T47D (cell line): ENCODE measurements at regions not wholly inside any gene's neighbourhood (a gene's known extent, or its start where the extent isn't known, plus 50 kb on each side); places are given as distances from the start of the nearest gene placed in this dataset.
A peak's percentile ranks its signal among the peaks of the same experiment; 100 is the strongest.

ENCODE experiments used
- DNase-seq, 2 experiments: peaks; one replicate each; pipeline versions ENCODE4 v3.0.0 to v3.0.0-alpha.2; 2011 to 2012; ENCODE audit warnings: low read depth in 1 of 2, low spot score in 1 of 2
- JUND ChIP-seq: IDR thresholded peaks from 2 replicates; pipeline ENCODE4 v1.6.1; 2012; ENCODE audit warnings: low read depth
- in situ Hi-C: cut with HindIII; loops from 2 replicates; pipeline ENCODE4 v1.10.0; 2016; ENCODE audit warnings: low sequenced_read_pairs, low pct_unique_long_range_greater_than_20kb

DNA sequence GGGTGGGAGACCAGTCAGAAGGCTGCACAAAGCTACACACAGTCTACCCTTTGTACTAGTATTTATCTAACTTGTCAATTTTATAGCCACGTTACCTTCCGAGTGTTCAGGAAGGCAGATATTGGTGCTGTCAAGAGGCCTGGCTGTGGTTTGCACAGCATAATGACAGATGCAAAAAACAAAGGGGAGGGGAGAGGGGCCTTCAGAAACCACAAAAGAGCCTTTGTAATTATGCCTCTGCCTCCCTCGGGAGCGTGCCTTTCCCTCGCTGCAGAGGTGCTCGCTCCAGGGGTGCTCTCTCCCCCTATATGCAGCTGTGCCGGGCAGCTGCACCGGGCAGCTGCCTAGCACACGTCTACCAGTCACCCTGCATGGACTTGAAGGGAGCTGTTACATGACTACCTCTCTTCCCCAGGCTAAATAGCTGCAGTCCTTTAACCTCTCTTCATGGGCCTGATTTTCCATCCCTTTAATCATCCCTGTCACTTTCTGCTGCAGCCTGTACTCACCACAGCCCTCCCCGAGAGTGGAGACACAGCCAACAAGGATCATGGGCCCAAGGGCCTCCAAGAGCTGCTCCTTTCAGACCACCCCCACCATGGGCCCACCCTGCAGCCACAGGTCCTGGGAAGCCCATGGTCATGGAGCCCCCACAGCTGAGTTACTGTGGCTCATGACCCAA is 168.4 kb upstream of the PKDCC start:
- in situ Hi-C loops: no loop called here
- no peak for TF ChIP-seq JUND
- no peak for DNase-seq

DNA sequence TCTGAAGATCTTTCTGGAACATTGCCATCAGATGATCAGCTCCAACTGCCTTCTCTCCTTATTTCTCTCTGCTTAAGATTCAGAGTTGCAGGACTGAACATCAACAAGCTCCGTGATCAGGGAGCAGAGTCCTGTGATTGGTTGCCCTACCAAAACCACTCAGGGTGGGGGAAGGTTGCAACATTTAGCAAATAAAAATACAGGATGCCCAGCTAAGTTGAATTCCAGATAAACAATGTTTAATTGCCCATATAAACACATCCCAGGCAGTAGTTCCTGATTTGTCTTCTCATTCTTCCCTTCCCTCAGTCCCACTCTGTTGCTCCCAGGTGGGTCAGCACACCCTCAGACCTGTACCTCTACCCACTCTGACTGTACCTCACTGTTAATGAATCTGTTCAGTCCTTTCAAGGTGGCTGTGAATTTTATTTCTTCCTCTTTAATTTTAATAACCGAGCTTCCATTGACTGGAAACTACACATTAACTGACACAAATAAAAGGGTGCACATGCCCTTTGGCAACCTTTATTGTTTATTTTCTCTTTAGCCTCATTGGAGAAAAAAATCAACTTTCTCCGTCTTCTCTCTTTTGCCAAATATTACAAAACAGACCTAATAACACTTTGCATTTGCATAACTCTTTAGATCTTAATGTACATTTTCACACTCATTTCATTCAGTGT is 167.1 kb upstream of the PKDCC start:
- DNase-seq: no peak
- TF ChIP-seq JUND: no peak
- in situ Hi-C loops: no loop called here

DNA sequence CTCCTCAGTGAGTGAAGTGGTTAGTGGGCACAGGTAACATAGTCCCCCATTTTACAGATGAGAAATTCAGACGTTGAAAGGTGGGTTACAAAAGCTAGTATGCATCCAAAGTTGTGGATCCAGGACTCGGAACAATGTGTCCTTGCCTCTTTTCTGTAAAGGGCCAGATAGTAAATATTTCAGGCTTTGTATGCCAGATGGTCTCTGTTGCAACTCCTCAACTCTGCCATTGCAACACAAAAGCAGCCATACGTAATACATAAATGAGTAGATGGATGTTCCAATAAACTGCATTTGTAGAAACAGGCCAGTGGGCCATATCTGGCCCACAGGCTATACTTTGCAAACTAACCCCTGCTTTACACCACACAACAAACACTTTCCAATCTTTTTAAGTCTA is 166.6 kb upstream of the PKDCC start:
- DNase-seq: no peak
- no peak for TF ChIP-seq JUND
- in situ Hi-C loops: no loop called here

DNA sequence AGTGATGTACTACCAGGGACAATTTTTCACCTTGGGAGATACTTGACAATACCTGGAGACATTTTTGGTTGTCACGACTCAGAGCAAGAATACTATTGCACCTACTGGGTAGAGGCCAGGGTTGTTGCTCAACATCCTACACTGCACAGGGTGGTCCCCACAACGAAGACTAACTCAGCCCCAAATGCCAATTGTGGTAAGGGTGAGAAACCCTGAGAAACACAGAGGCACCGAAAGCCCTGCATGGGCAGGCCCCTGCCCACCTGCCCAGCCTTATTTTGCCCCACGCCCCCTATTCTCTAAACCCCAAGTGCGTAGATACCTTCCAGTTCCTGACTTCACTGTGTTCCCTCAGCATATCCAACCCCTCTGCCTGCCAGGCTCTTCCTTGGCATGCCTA is 163.1 kb upstream of the PKDCC start:
- TF ChIP-seq JUND: no peak
- DNase-seq: no peak
- in situ Hi-C loops: no loop called here

DNA sequence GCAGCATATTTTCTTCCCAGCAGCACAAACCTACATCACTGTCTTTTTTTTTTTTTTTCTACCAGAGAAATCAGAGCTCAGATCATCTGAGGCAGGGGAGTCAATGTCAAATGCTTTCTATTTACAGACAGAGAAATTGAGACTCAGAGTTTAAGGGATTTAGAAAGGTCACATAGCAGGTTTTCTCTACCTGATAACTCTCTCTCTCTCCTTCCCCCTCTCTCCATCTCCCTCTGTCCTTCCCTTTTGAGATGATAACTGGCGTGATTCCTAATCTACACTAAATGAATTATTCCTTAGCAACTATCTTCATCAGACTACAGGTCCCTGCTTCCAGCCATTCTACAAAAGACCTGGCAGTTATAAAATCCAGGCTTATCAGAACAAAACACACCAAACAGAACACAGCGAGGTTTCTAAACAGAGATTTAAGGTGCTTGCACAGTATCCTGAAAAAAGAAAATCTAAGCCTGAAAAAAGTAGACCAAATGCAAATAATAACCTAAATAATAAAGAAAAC is 161.6 kb upstream of the PKDCC start:
- in situ Hi-C loops: no loop called here
- no peak for DNase-seq
- TF ChIP-seq JUND: no peak

DNA sequence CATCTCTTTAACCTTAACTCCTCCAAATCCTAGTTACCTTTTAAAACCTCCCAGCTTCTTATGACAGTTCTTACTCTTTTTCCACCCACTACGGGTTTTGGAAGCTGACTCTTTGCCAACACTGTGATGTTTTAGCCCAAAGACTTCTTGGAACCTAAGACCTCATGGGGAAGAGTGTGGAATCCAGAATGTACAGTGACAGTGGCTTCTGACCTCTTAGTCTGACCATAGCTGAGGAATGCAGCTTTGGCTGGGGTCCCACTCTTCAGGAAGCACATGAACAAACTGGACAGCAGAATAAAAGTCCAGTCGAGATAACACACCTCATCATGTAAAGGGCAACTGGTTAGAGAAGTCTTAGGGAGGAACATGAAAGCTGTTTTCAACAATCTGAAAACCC is 161.1 kb upstream of the PKDCC start:
- in situ Hi-C loops: no loop called here
- peak in 1 of 2 experiments; percentile 6 for DNase-seq
- TF ChIP-seq JUND: no peak

DNA sequence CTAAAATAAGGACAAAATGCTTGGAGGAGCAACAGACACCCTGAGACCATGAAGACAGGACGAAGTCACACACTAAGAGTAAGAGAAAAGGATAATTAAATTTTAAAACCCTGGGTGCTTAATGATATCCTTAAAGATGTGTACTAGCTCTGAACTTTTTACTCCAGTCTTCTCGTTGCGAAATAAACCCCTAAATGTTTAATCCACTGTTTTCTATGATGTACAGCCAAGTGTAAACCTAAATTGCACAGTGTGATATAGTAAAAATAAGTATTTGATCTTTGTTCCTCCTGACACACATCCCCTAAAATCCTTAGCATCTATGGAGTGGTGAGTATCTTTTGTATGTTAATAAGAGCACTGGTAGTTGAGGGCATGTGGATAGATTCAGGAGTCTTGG is 157.5 kb upstream of the PKDCC start:
- TF ChIP-seq JUND: no peak
- in situ Hi-C loops: no loop called here
- DNase-seq: no peak

DNA sequence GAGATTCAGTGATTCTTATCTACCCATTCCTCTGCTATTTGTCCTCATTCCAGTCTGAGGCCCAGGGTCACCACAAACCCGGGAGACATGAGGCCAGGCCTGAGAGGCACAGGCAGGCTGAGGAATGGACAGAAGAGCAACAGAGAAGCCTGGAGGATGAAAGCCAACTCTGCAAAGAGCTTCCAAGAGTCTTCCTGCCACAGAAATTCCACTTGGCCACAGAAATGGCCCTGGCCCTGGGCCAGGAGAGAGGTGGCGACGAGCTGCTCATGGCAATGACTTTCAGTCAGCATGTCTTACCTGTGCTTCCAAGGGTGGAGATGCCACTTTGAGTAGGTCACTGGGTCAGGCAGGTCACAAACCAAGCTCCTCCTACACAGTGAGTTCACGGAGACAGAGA is 155.3 kb upstream of the PKDCC start:
- in situ Hi-C loops: no loop called here
- DNase-seq: peak in 1 of 2 experiments; percentile 25
- TF ChIP-seq JUND: no peak

DNA sequence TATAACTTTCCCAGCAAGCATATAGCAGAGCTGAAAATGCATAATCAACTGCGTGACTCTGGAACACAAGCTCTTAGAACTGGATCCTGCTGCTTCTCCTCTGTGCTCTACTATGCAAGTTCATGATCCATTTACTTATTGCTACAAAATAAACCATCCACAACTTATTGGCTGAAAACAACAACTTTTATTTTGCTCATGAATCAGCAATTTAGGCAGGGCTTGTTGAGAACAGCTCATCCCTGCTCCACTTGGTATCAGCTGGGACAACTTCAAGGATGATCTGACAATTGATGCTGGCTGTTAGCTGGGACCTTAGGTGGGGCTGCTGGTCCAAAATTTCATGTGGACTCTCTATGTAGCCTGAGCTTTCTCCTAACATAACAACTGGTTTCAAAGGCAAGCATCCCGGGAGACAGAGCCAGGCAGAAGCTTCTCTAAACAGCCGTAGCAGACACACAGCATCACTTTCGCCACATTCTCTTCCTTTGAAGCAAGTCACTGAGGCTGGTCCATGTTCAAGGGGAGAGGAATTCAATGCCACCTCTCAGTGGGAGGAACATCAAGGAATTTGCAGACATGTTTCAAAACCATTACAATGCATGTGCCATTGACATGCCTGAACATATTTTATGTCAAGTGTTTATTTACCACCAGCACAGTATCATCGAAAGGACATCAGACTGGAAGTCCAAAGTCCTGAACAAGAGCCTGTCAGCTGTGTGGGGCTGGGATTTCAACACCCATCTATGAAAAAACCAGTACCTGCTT is 153.1 kb upstream of the PKDCC start:
- in situ Hi-C loops: no loop called here
- no peak for TF ChIP-seq JUND
- DNase-seq: peak in 1 of 2 experiments; percentile 1

DNA sequence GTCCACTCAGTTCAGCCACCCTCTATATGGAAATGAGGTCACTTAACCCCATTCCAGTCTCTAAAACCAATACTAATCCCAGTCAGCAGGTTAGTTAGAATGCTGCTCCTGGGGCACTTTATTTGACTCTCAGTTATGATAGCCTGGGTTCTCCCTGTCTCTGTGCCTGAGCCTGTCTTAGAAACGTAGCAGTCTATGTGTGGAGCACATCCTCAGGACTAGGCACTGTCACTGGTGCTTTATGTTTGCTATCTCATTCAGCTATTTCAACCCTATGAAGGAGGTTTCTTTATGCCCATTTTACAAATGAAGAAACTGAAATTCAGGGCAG is 152.5 kb upstream of the PKDCC start:
- DNase-seq: no peak
- in situ Hi-C loops: no loop called here
- no peak for TF ChIP-seq JUND

DNA sequence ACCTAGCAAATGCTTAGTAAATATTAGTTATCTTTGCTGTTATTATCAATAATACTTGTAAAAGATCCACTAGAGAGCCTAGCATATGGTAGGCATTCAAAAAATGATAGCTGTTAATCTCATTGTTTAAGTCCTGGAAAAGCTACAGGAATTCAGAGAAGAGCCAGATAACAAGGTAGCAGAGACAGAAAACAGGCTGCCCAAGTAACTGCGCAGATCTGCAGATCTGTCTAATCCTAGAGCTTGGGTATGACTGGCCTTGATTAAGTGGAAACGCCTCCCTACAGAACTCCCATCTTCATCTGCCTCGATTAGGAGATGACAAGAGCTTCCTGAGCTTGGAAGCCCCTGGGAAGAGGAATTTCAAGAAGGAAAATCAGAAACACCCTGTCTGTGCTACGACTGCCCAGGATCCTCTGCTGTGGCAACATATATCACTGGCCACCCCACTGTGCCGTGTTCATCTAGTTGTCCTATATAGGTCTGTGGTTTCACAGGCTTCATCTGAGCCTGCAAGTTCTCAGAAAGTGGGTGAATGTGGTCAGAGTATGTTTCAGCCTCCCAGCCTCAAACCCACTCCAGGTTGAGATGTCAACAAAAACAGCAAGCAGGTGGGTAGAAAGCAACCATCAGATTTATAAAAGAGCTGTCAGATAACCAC is 151.5 kb upstream of the PKDCC start:
- DNase-seq: no peak
- in situ Hi-C loops: no loop called here
- TF ChIP-seq JUND: no peak

DNA sequence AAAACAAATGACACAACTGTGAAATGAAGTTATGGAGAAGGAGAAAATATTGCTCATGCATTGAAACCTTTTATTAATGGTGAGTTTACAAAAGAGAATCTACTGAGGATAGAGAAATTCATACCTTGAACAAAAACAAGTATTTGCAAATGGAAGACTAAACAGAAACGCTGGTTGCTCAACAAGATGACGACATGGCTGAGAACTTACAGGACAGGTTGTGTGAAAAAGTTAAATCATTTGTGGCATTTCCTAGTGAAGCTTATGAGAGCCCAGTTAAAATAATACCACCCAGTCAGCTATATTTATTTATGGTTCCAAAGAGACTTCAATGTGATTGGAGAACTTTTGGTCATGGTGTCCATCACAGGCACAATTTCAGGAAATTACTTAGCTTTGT is 148.6 kb upstream of the PKDCC start:
- DNase-seq: peak in 1 of 2 experiments; percentile 69
- in situ Hi-C loops: no loop called here
- no peak for TF ChIP-seq JUND
